Stimulated activated naive CD8-positive, alpha-beta T cell treated with anti-CD3 and anti-CD28 coated beads, Interleukin-15, Interleukin-2, amounts not matched to agents 100 U/mL and 50 U/mL, for 24 hours (primary cell): ENCODE measurements at regions not wholly inside any gene's neighbourhood (a gene's known extent, or its start where the extent isn't known, plus 50 kb on each side); places are given as distances from the start of the nearest gene placed in this dataset.
"Not testable (repeated sequence)": the region's sequence is repeated elsewhere in the genome, so short reads cannot be mapped to it uniquely, and the experiment has no call there.

ENCODE experiments used
- ATAC-seq: fragments of 150-1000 bp; cut with Tn5 transposase; one replicate; pipeline ENCODE4 v1.10.0; 2021
- DNase-seq: peaks from one replicate; pipeline ENCODE4 v3.0.0; 2021

- DNase-seq: no peak
- ATAC-seq: no peak
Measured at GRCh38 chr2:234406085-234406484, 90.8 kb downstream of the ARL4C start.

DNA sequence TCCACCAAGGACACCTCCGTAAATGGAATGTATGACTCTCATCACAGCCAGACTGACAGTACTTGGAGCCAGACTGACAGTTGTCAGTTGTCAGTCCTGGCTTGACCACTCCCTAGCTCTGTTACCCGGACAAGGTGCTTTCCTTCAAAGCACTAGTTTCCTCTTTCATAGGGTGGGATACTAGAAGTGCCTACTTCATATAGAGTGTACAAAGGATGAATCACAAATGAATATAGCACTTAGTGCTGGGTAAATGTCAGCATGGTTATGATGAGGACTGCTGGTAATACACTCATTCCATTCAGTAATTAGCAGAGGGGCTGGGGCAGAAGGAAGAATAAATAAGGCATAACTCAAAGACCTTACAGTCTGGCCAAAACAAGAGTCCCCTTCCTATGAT lies 91.4 kb downstream of the ARL4C start:
- ATAC-seq: peak; percentile 69
- DNase-seq: no peak

GRCh38 chr2:234404957-234405356 lies 91.9 kb downstream of the ARL4C start:
- ATAC-seq: no peak
- no peak for DNase-seq

GRCh38 chr2:234403751-234404150 lies 93.1 kb downstream of the ARL4C start:
- ATAC-seq (no peak), DNase-seq (no peak)

GRCh38 chr2:234403074-234403473 lies 93.8 kb downstream of the ARL4C start:
- ATAC-seq (no peak), DNase-seq (no peak)

DNA sequence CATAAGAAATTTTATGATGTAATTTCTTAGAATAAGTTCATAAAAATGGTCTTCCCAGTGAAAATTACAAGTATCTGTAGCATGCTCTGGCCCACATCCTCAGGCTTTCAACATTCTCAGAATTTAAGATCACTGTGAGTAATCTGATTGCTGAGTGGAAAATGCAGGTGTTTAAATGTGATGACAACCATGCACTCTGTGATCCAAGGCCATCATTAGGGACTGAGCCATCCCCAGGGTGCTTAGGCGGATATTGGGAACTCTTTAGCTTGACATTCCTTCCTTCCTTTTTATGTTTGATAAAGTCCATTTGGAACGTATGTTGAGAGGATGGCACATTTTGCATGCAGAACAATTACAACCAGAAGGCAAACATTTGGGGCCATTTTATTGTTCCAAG lies 95.5 kb downstream of the ARL4C start:
- DNase-seq (no peak), ATAC-seq (peak; percentile 50)

- no peak for DNase-seq
- peak; percentile 33 for ATAC-seq
Measured at GRCh38 chr2:234399451-234400246, 97.2 kb downstream of the ARL4C start.

DNA sequence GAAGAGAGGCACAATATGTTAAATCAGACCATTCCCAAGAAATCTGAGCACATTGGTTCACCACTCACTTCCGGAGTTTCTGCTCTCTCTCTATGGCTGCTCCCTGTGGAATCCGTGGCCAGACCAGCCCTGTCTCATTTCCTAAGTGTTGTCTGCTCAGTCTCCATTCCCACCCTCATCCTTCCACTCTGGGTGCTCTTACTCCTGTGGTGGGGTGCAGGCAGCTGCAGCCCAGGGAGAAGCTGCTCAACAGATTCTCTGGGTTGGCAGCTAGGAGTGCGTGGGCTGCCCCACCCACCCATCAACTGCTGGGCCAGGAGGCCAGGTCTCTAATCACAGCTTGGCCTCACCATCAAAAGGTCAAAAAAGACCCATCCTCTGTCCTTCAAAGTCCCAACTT lies 98.3 kb downstream of the ARL4C start:
- DNase-seq (no peak), ATAC-seq (no peak)

- DNase-seq: no peak
- ATAC-seq: no peak
Measured at GRCh38 chr2:234395891-234396420, 100.9 kb downstream of the ARL4C start.

- no peak for DNase-seq
- peak; percentile 61 for ATAC-seq
Measured at GRCh38 chr2:234394450-234394849, 102.4 kb downstream of the ARL4C start.

- ATAC-seq (no peak), DNase-seq (no peak)
Measured at GRCh38 chr2:234393354-234393753, 103.5 kb downstream of the ARL4C start.

GRCh38 chr2:234392041-234392615 lies 104.8 kb downstream of the ARL4C start:
- DNase-seq (no peak), ATAC-seq (no peak)

- ATAC-seq (no peak), DNase-seq (no peak)
Measured at GRCh38 chr2:234391625-234392024, 105.3 kb downstream of the ARL4C start.

GRCh38 chr2:234389661-234390060 lies 107.2 kb downstream of the ARL4C start:
- DNase-seq: not testable (repeated sequence)

DNA sequence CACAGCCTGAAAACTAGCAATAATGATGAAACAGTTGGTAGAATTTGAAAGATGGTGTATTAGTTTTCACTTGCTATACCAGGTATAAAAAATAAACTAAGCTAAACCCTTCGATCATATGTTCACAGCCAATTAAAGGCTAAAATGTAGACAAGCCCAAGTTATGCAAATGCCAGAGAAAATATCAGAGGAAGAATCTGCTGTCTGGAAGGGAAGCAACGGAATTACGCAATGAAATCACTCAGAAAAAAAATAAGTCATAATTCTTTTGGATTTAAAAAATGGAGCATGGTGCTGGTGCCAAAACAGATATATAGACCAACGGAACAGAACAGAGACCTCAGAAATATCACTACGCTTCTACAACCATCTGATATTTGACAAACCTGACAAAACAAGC lies 108.3 kb downstream of the ARL4C start:
- no peak for DNase-seq
- no peak for ATAC-seq

More at GRCh38 chr2:234389661-234390060, 107.2 kb downstream of the ARL4C start:
- not testable (repeated sequence) for ATAC-seq

GRCh38 chr2:234386971-234387370 lies 109.9 kb downstream of the ARL4C start:
- ATAC-seq (no peak), DNase-seq (no peak)

GRCh38 chr2:234382131-234382530 lies 114.8 kb downstream of the ARL4C start:
- ATAC-seq: no peak
- DNase-seq: no peak

- ATAC-seq, DNase-seq: not testable (repeated sequence)
Measured at GRCh38 chr2:234378958-234379357, 117.9 kb downstream of the ARL4C start.

GRCh38 chr2:234378440-234378839 lies 118.4 kb downstream of the ARL4C start:
- ATAC-seq: no peak
- no peak for DNase-seq

- ATAC-seq (no peak), DNase-seq (no peak)
Measured at GRCh38 chr2:234377761-234378391, 119.0 kb downstream of the ARL4C start.

DNA sequence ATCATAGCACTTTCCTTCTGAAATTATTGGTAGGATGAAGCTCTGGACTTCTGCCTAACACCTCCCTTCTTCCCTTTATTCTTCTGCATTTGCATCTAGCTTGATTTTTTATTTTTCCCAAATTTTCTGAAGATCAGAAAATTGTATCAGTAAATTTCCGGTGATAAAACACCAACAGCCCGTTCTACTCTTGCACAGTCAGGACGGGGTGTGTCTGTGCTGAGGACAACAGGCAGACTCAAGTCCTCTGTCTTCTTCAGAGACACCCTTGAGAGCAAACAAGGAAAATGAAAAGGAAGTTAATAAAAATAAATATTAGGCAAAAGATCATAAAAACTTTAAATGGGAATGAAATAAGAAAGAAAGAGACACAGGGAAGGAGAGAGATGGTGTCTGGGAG lies 120.7 kb downstream of the ARL4C start:
- ATAC-seq (no peak), DNase-seq (no peak)

- ATAC-seq (no peak), DNase-seq (no peak)
Measured at GRCh38 chr2:234375176-234375880, 121.6 kb downstream of the ARL4C start.

DNA sequence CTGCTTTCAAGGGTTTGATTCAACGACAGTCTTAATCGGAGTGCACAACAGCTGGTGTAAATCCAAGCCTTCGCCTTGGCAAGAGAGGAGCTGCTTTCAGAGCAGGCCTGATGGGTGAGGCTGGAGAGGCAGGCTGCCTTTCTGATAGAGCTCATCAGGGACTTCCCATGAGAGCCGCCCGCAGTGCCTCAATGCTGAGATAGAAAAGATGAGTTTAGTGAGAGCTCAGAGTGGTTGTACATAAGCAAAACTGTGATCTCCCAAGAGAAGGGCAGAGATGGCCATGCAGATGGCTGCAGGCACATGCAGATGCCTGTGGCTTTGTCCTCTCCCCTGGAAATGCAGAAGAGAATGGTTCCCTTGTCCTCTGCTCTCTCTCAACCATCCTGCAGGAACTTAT lies 122.1 kb downstream of the ARL4C start:
- no peak for DNase-seq

More for the DNA sequence above, 122.1 kb downstream of the ARL4C start:
- ATAC-seq: no peak
